SH-SY5Y (cell line): ENCODE measurements at regions not wholly inside any gene's neighbourhood (a gene's known extent, or its start where the extent isn't known, plus 50 kb on each side); places are given as distances from the start of the nearest gene placed in this dataset.

Experiments used
- GATA2 ChIP-seq: IDR thresholded peaks from 2 replicates; pipeline ENCODE4 v1.6.1; 2011; ENCODE audit warnings: mild to moderate bottlenecking, low read depth, low read length
- GATA3 ChIP-seq: IDR thresholded peaks from 2 replicates; pipeline ENCODE4 v1.6.1; 2011; ENCODE audit warnings: low read depth, mild to moderate bottlenecking, low read length, moderate library complexity

DNA sequence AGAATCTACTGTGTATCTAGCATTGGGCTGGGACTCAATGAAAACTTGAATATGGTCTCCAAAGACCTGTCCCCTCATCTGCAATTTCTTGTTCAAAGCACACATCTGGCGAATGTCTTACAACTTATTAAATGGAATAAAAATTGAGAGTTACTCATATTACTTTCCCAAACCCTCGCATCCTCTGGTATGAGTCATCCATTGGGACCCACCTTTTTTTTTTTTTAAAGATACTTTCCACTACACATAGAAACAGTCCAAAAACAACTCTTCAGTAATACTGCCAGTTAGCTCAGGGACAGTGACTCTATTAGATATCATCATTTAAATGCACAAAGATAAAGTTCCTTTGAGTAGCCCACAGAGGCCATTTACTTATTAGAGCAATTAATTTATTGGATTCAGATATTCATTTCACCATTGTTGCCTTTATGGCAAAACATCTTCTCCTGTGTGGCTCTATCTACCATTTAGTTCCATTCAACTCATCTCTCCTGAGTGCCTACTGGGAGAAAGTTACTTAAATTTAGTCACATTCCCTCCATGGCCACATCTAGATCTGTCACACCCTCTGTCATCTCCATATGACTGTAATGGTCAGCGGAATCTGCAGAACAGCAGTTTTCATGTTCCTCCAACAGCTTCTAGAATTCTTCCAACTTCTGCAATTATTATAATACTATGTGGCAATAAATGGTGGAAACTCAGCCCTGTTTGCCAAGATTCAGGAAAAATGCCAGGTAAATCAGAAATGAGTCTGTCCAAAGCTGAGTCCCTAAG, 77.9 kb upstream of the ARHGEF3 start:
- TF ChIP-seq GATA2 (no peak), GATA3 (no peak)
